K562 (cell line): ENCODE measurements at regions not wholly inside any gene's neighbourhood (a gene's known extent, or its start where the extent isn't known, plus 50 kb on each side); places are given as distances from the start of the nearest gene placed in this dataset.

Experiments
- ATAC-seq: fragments of 200-7000 bp; cut with Tn5 transposase; 3 replicates; pipeline ENCODE4 v1.9.1; 2020; ENCODE audit warnings: moderate library complexity
- BruUV-seq: library from RNA; stranded (reverse); fragments of 400-500 nt; replicated peaks from 2 replicates; lab custom pipeline; 2021; lab: Mats Ljungman, UMichigan
- CTCF ChIA-PET: fragments of 300-600 bp; formaldehyde crosslinking; extraction: SDS; loops from one replicate; lab custom pipeline; 2021; ENCODE audit warnings: low intra/inter-chr PET ratio; lab: Yijun Ruan, JAX
- POLR2A ChIA-PET: fragments of 300-600, 350-650 bp; sonication (Branson Sonifier 250); formaldehyde crosslinking; extraction: SDS; loops from one replicate; lab custom pipeline; 2021; ENCODE audit warnings: antibody characterized with exemption, inconsistent platforms; lab: Yijun Ruan, JAX
- DNase-seq, 4 experiments: peaks; one replicate each; pipeline versions ENCODE4 v3.0.0 to v3.0.0-alpha.2; 2011 to 2018; ENCODE audit warnings: low spot score in 3 of 4, mixed read lengths in 3 of 4; ENCODE audit errors: extremely low read depth in 1 of 4
- FAIRE-seq: peaks from 2 replicates; lab custom pipeline; 2011; peaks lifted over from hg19 to GRCh38; lab: Jason Lieb, UNC
- H2AFZ ChIP-seq: 2 replicates; pipeline ENCODE4 v1.6.0; 2011; ENCODE audit warnings: low read depth, low read length, control low read depth, inconsistent platforms
- H3K27ac ChIP-seq: fragments of 200-600 bp; 3 replicates; pipeline ENCODE4 v1.8.0; 2011; ENCODE audit warnings: low read depth, mild to moderate bottlenecking, control low read depth, inconsistent platforms, low read length, moderate library complexity, mixed read lengths; ENCODE audit errors: extremely low read depth
- H3K27me3 ChIP-seq, 2 experiments: fragments of 300-600 bp in 1 of 2; 2 replicates in 1 of 2; 3 replicates in 1 of 2; pipeline versions ENCODE4 v1.6.0 to v1.8.0; 2011; ENCODE audit warnings: inconsistent platforms in 2 of 2, low read length in 2 of 2, mild to moderate bottlenecking in 1 of 2, mixed read lengths in 1 of 2, moderate library complexity in 1 of 2; ENCODE audit not compliant: control insufficient read depth in 2 of 2, insufficient read depth in 2 of 2
- H3K36me3 ChIP-seq: fragments of 300-600 bp; 3 replicates; pipeline ENCODE4 v1.8.0; 2011; ENCODE audit warnings: mild to moderate bottlenecking, low read length, inconsistent platforms; ENCODE audit not compliant: control insufficient read depth, insufficient read depth
- H3K4me1 ChIP-seq, 2 experiments: fragments of 200-600 bp in 1 of 2; replicated peaks in 1 of 2; 2 replicates in 1 of 2; 3 replicates in 1 of 2; pipeline versions ENCODE4 v1.5.1 to v1.8.0; 2011; ENCODE audit warnings: inconsistent platforms in 2 of 2, low read length in 2 of 2, mild to moderate bottlenecking in 1 of 2, mixed read lengths in 1 of 2, moderate library complexity in 1 of 2; ENCODE audit not compliant: control insufficient read depth in 2 of 2, insufficient read depth in 2 of 2
- H3K4me2 ChIP-seq: 2 replicates; pipeline ENCODE4 v1.6.1; 2011; ENCODE audit warnings: low read length, control low read depth, inconsistent platforms, mixed read lengths; ENCODE audit not compliant: insufficient read depth
- H3K4me3 ChIP-seq: fragments of 200-600 bp; sonication (generic), shearing (Covaris generic); 2 replicates; pipeline ENCODE4 v1.5.1; 2016; ENCODE audit warnings: control low read depth, inconsistent platforms
- H3K79me2 ChIP-seq: fragments of 200-600 bp; 3 replicates; pipeline ENCODE4 v1.8.0; 2011; ENCODE audit warnings: low read length, inconsistent platforms; ENCODE audit not compliant: control insufficient read depth, insufficient read depth
- H3K9ac ChIP-seq, 2 experiments: 2 replicates each; pipeline versions ENCODE4 v1.6.0 to v1.6.1; 2011; ENCODE audit warnings: low read depth in 2 of 2, low read length in 2 of 2, control low read depth in 1 of 2, inconsistent platforms in 1 of 2, mild to moderate bottlenecking in 1 of 2, mixed read lengths in 1 of 2; ENCODE audit not compliant: insufficient read depth in 1 of 2
- H3K9me1 ChIP-seq: one replicate; pipeline ENCODE4 v1.6.0; 2011; ENCODE audit warnings: inconsistent platforms, mild to moderate bottlenecking, low read length, moderate library complexity; ENCODE audit not compliant: control insufficient read depth, insufficient read depth
- H3K9me3 ChIP-seq: replicated peaks from 2 replicates; pipeline ENCODE4 v1.5.1; 2011; ENCODE audit warnings: low read depth, low read length, inconsistent platforms; ENCODE audit not compliant: control insufficient read depth, insufficient read depth
- H4K20me1 ChIP-seq: replicated peaks from 2 replicates; pipeline ENCODE4 v1.6.1; 2011; ENCODE audit warnings: low read length, inconsistent platforms, mixed read lengths; ENCODE audit not compliant: control insufficient read depth, insufficient read depth
- ERF ChIP-seq: fragments of 450-650 bp; formaldehyde crosslinking; IDR thresholded peaks from 2 replicates; pipeline ENCODE4 v1.4.0; 2020; ENCODE audit warnings: mild to moderate bottlenecking, mixed read lengths
- MXI1 ChIP-seq: IDR thresholded peaks from 2 replicates; pipeline ENCODE4 v1.6.1; 2011; ENCODE audit warnings: low read depth, mild to moderate bottlenecking, improper control_type of control experiment, low read length
- SIN3A ChIP-seq, 2 experiments: fragments of 150-350 bp in 1 of 2; IDR thresholded peaks; 2 replicates each; pipeline ENCODE4 v1.6.1; 2011 to 2016; ENCODE audit warnings: borderline replicate concordance in 2 of 2, low read depth in 2 of 2, low read length in 2 of 2, mild to moderate bottlenecking in 2 of 2, moderate library complexity in 2 of 2; ENCODE audit not compliant: control insufficient read depth in 1 of 2
- SREBF1 ChIP-seq: fragments of 150-350 bp; IDR thresholded peaks from 2 replicates; pipeline ENCODE4 v1.6.1; 2014; ENCODE audit warnings: antibody characterized with exemption, low read depth, low read length, borderline replicate concordance
- TFAP4 ChIP-seq: sonication (generic); formaldehyde crosslinking; IDR thresholded peaks from 2 replicates; pipeline ENCODE4 v1.8.0; 2022; ENCODE audit warnings: missing genetic modification reagents, mild to moderate bottlenecking, moderate library complexity, borderline replicate concordance
- USF1 ChIP-seq: sonication (generic); formaldehyde crosslinking; IDR thresholded peaks from 2 replicates; pipeline ENCODE4 v1.9.0; 2022; ENCODE audit warnings: mild to moderate bottlenecking, missing genetic modification reagents
- WHSC1 ChIP-seq: IDR thresholded peaks from one replicate; pipeline ENCODE4 v1.6.1; 2012; ENCODE audit warnings: low read length, control low read depth, inconsistent platforms
- WGBS: fragments of 100-300 bp; shearing (Covaris generic); methylation state at CpG from one replicate; pipeline ENCODE4 v1.1.6; 2016; ENCODE audit warnings: low coverage, mixed read lengths; ENCODE audit not compliant: insufficient coverage; ENCODE audit errors: missing lambda C conversion rate; 5-methylcytosine and 5-hydroxymethylcytosine counted together
- in situ Hi-C: fragments of 300-500 bp; cut with MboI; formaldehyde crosslinking; loops from 4 replicates; pipeline ENCODE4 v1.15.0; 2018; ENCODE audit warnings: inconsistent platforms, mixed read lengths
- intact Hi-C: fragments of 100-400 bp; cut with micrococcal nuclease; formaldehyde crosslinking; loops from 2 replicates; pipeline ENCODE4 v1.14.2; 2022
- TF ChIP-seq, protein P1 (sequence below), 2 experiments: fragments of 450-650 bp; IDR thresholded peaks; 2 replicates each; pipeline ENCODE4 v1.6.1; 2016; ENCODE audit warnings: mild to moderate bottlenecking in 2 of 2, borderline replicate concordance in 1 of 2, low read depth in 1 of 2, moderate library complexity in 1 of 2

DNA sequence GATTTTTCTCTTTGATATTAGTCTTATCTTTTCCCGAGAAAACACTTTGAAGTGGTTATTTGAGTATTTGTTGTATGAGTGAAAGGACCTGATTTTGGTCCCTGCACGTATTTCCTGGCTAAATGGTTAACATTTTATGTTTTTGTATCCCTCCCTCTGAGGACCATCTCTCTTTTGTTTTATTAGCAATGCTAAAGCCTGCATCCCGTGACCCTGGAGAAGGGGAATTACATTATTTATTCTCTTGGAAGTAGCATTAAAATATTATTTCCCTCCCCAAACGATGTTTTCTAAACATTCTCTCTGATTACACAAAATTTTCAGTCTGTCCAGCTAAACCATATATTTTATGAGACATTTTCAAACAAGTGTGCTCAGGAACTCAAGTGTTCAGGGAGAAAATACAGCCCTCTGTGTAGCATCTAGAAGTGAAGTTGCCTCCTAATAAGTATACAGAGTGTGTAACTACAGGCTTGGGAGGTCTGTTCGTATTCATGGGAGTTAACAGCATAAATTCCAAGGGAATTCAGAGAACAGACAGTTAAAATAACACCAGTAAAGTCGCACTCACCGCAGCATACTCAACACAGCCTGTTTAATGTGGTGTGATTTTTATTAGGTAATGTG, 163.8 kb upstream of the NPVF start:
- DNase-seq (no peak), FAIRE-seq (no peak), ATAC-seq (no peak)
- H3K9me1 ChIP-seq: no peaks in the 10 kb centered on the region
- no peak overlapping the region for H3K9ac ChIP-seq
- no peak for TF ChIP-seq USF1
- TF ChIP-seq SREBF1: no peak
- no peak for TF ChIP-seq ERF (CRISPR knock-in tag)
- TF ChIP-seq, protein P1, sequence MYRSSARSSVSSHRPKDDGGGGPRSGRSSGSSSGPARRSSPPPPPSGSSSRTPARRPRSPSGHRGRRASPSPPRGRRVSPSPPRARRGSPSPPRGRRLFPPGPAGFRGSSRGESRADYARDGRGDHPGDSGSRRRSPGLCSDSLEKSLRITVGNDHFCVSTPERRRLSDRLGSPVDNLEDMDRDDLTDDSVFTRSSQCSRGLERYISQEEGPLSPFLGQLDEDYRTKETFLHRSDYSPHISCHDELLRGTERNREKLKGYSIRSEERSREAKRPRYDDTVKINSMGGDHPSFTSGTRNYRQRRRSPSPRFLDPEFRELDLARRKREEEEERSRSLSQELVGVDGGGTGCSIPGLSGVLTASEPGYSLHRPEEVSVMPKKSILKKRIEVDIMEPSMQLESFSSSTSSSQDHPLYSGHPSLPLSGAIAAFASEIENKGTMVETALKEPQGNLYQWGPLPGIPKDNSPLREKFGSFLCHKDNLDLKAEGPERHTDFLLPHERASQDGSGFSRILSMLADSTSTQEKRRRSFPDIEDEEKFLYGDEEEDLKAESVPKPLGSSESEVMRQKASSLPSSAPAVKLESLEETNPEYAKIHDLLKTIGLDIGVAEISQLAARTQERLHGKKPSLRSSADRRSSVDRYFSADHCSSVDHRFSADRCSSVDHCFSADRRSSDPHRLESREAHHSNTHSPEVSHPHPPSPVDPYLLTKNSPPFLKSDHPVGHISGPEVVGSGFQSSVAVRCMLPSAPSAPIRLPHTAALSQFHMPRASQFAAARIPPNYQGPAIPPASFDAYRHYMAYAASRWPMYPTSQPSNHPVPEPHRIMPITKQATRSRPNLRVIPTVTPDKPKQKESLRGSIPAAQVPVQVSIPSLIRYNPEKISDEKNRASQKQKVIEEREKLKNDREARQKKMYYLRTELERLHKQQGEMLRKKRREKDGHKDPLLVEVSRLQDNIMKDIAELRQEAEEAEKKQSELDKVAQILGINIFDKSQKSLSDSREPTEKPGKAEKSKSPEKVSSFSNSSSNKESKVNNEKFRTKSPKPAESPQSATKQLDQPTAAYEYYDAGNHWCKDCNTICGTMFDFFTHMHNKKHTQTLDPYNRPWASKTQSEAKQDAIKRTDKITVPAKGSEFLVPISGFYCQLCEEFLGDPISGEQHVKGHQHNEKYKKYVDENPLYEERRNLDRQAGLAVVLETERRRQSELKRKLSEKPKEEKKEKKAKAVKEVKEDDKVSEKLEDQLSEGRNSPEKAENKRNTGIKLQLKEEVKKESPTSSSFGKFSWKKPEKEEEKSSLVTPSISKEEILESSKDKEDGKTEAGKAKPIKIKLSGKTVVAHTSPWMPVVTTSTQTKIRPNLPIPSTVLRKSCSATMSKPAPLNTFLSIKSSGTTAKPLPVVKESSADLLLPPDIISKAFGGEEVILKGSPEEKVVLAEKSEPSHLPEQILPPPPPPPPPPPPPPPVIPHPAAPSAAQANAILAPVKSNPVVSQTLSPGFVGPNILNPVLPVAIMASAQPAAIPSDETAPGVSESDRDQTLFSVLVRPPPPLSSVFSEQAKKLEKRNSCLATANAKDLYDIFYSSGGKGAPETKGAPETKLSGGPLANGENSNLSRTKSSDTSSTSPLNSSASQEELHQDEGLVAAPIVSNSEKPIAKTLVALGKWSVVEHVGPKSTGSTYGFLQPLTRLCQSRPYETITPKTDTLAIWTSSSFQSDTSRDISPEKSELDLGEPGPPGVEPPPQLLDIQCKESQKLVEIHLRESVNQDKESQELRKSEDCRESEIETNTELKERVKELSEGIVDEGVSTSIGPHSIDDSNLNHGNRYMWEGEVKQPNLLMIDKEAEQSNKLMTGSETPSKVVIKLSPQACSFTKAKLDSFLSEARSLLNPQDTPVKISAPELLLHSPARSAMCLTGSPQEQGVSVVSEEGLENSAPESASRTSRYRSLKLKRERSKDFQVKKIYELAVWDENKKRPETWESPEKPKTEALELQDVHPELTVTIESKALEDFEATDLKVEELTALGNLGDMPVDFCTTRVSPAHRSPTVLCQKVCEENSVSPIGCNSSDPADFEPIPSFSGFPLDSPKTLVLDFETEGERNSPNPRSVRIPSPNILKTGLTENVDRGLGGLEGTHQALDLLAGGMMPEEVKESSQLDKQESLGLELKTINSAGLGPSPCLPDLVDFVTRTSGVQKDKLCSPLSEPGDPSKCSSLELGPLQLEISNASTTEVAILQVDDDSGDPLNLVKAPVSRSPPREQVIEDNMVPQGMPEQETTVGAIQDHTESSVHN (IDR thresholded peaks at IDR 0.05; ENCODE audit: borderline replicate concordance in 1 of 2, low read depth in 1 of 2): no peak
- TF ChIP-seq MXI1: no peak
- no peak for TF ChIP-seq WHSC1
- TF ChIP-seq TFAP4 (CRISPR knock-in tag): no peak
- TF ChIP-seq SIN3A (IDR thresholded peaks at IDR 0.05; ENCODE audit: borderline replicate concordance in 2 of 2, control insufficient read depth in 1 of 2, low read depth in 2 of 2, low read length in 2 of 2): no peak
- H3K4me2 ChIP-seq: no peak overlapping the region
- POLR2A ChIA-PET: interaction anchor here (0.9 to 1.4 kb wide), 2 partner anchors 38 to 171 kb away, joined by 4 read pairs; no protein-coding TSS in a partner anchor
- no peak overlapping the region for H3K27ac ChIP-seq
- H3K36me3 ChIP-seq: no peaks in the 10 kb centered on the region
- no peak overlapping the region for H2AFZ ChIP-seq
- BruUV-seq: no TSS peak
- no peaks in the 10 kb centered on the region for H3K9me3 ChIP-seq
- intact Hi-C loops: loop anchor here (1.0 kb wide), 2 partner anchors 174 to 462 kb away; no protein-coding TSS in a partner anchor
- in situ Hi-C loops: loop anchor here (25.0 kb wide), 1 partner anchor 445 kb away; no protein-coding TSS in a partner anchor
- 2% methylated on average over 7 of the region's 7 CpGs for WGBS
- no peaks in the 10 kb centered on the region for H3K4me1 ChIP-seq
- no peaks in the 10 kb centered on the region for H3K79me2 ChIP-seq
- H4K20me1 ChIP-seq: no peaks in the 10 kb centered on the region; the same call in 1 of the 2 replicates
- H3K27me3 ChIP-seq: peaks cover 7 to 8% of the 10 kb centered on the region in 2 experiments; a peak in 4 of 5 replicates
- CTCF ChIA-PET: interaction anchor here (0.7 to 9.8 kb wide), 5 partner anchors 132 to 463 kb away, joined by 3 to 185 read pairs (median 6); no protein-coding TSS in a partner anchor
- H3K4me3 ChIP-seq: no peak overlapping the region
